Activated CD8-positive, alpha-beta T cell treated with anti-CD3 and anti-CD28 coated beads for 36 hours (primary cell): ENCODE measurements at regions not wholly inside any gene's neighbourhood (a gene's known extent, or its start where the extent isn't known, plus 50 kb on each side); places are given as distances from the start of the nearest gene placed in this dataset.
A peak's percentile ranks its signal among the peaks of the same experiment; 100 is the strongest.

Experiments
- ATAC-seq: fragments of 200-7000 bp; cut with Tn5 transposase; one replicate; pipeline ENCODE4 v1.10.0; 2021; ENCODE audit warnings: mild to moderate bottlenecking, moderate library complexity
- CTCF ChIA-PET: fragments of 350-600 bp; sonication (Branson Sonifier 250); formaldehyde crosslinking; loops from one replicate; lab custom pipeline; 2021; ENCODE audit warnings: antibody characterized with exemption; lab: Charles Lee
- POLR2A ChIA-PET: fragments of 350-600 bp; sonication (Branson Sonifier 250); formaldehyde crosslinking; loops from one replicate; lab custom pipeline; 2021; ENCODE audit warnings: antibody characterized with exemption; lab: Charles Lee
- DNase-seq: peaks from one replicate; pipeline ENCODE4 v3.0.0-alpha.2; 2020
- H3K27ac Mint-ChIP-seq: one replicate; pipeline ENCODE4 v1.8.0; 2021; ENCODE audit warnings: mild to moderate bottlenecking, mixed read lengths
- H3K27me3 Mint-ChIP-seq: one replicate; pipeline ENCODE4 v1.8.0; 2021; ENCODE audit warnings: mixed read lengths
- H3K36me3 Mint-ChIP-seq: one replicate; pipeline ENCODE4 v1.8.0; 2021; ENCODE audit warnings: low read depth, mixed read lengths
- H3K4me1 Mint-ChIP-seq: one replicate; pipeline ENCODE4 v1.8.0; 2021; ENCODE audit warnings: low read depth, mixed read lengths
- H3K4me3 Mint-ChIP-seq: one replicate; pipeline ENCODE4 v1.8.0; 2021; ENCODE audit warnings: mild to moderate bottlenecking, moderate library complexity, mixed read lengths
- H3K9me3 Mint-ChIP-seq: one replicate; pipeline ENCODE4 v1.8.0; 2021; ENCODE audit warnings: mixed read lengths
- CTCF ChIP-seq: fragments of 200-600 bp; IDR thresholded peaks from one replicate; pipeline ENCODE4 v1.8.0; 2022; ENCODE audit warnings: antibody characterized with exemption, mild to moderate bottlenecking
- intact Hi-C: fragments of 100-400 bp; cut with micrococcal nuclease; formaldehyde crosslinking; loops from one replicate; pipeline ENCODE4 v1.10.0; 2022

- DNase-seq = no peak
- Mint-ChIP-seq H3K36me3 (no peaks in the 10 kb centered on the region), H3K4me3 (no peak overlapping the region), H3K9me3 (no peaks in the 10 kb centered on the region), H3K4me1 (no peaks in the 10 kb centered on the region), H3K27me3 (peaks cover 1% of the 10 kb centered on the region), H3K27ac (no peak overlapping the region)
- ChIA-PET POLR2A (no interaction called here), CTCF (interaction anchor here (1.0 kb wide), 1 partner anchor 9 kb away, joined by 3 read pairs; no protein-coding TSS in a partner anchor)
- intact Hi-C loops = no loop called here
- no peak for ATAC-seq
- TF ChIP-seq CTCF = no peak
Observed at GRCh38 chr2:16151281-16151570, 210.9 kb downstream of the MYCN start.

GRCh38 chr2:16150456-16151280 is 210.3 kb downstream of the MYCN start:
- ChIA-PET POLR2A (no interaction called here), CTCF (interaction anchor here (1.0 kb wide), 1 partner anchor 9 kb away, joined by 3 read pairs; no protein-coding TSS in a partner anchor)
- no peaks in the 10 kb centered on the region for H3K9me3 Mint-ChIP-seq
- ATAC-seq (no peak), DNase-seq (no peak)
- H3K27ac Mint-ChIP-seq = no peak overlapping the region
- no peak overlapping the region for H3K4me3 Mint-ChIP-seq
- no peaks in the 10 kb centered on the region for H3K36me3 Mint-ChIP-seq
- no peak for TF ChIP-seq CTCF
- no peaks in the 10 kb centered on the region for H3K4me1 Mint-ChIP-seq
- intact Hi-C loops = no loop called here
- peaks cover 1% of the 10 kb centered on the region for H3K27me3 Mint-ChIP-seq

- intact Hi-C loops = no loop called here
- no peaks in the 10 kb centered on the region for H3K36me3 Mint-ChIP-seq
- no peaks in the 10 kb centered on the region for H3K4me1 Mint-ChIP-seq
- H3K27ac Mint-ChIP-seq = no peak overlapping the region
- TF ChIP-seq CTCF = no peak
- no peak overlapping the region for H3K4me3 Mint-ChIP-seq
- POLR2A ChIA-PET = interaction anchor here (1.0 kb wide), 1 partner anchor 12 kb away, joined by 3 read pairs; no protein-coding TSS in a partner anchor
- H3K9me3 Mint-ChIP-seq = no peaks in the 10 kb centered on the region
- peaks cover 1% of the 10 kb centered on the region for H3K27me3 Mint-ChIP-seq
- DNase-seq (no peak), ATAC-seq (peak; percentile 27)
- CTCF ChIA-PET = no interaction called here
Observed at GRCh38 chr2:16149349-16150243, 209.2 kb downstream of the MYCN start.

GRCh38 chr2:16148632-16149348 is 208.4 kb downstream of the MYCN start:
- Mint-ChIP-seq H3K4me1 (no peaks in the 10 kb centered on the region), H3K27ac (no peak overlapping the region), H3K9me3 (no peaks in the 10 kb centered on the region), H3K36me3 (no peaks in the 10 kb centered on the region), H3K27me3 (peaks cover 1% of the 10 kb centered on the region), H3K4me3 (no peak overlapping the region)
- ATAC-seq (peak; percentile 70), DNase-seq (peak; percentile 12)
- ChIA-PET POLR2A (interaction anchor here (1.0 kb wide), 1 partner anchor 13 kb away, joined by 3 read pairs; no protein-coding TSS in a partner anchor), CTCF (no interaction called here)
- intact Hi-C loops = no loop called here
- TF ChIP-seq CTCF = no peak
